Fibroblast of pulmonary artery (primary cell): ENCODE measurements at regions not wholly inside any gene's neighbourhood (a gene's known extent, or its start where the extent isn't known, plus 50 kb on each side); places are given as distances from the start of the nearest gene placed in this dataset.

Experiments used
- DNase-seq: peaks from one replicate; pipeline ENCODE4 v3.0.0-alpha.2; 2010; ENCODE audit warnings: low read depth
- H3K4me3 ChIP-seq: replicated peaks from 2 replicates; pipeline ENCODE4 v1.5.1; 2011; ENCODE audit warnings: low read depth, mild to moderate bottlenecking, control low read depth, low read length, moderate library complexity
- TF ChIP-seq, protein P1 (sequence below): IDR thresholded peaks from 2 replicates; pipeline ENCODE4 v1.5.1; 2011; ENCODE audit warnings: mild to moderate bottlenecking, control low read depth, low read length, inconsistent platforms; ENCODE audit errors: missing control alignments

DNA sequence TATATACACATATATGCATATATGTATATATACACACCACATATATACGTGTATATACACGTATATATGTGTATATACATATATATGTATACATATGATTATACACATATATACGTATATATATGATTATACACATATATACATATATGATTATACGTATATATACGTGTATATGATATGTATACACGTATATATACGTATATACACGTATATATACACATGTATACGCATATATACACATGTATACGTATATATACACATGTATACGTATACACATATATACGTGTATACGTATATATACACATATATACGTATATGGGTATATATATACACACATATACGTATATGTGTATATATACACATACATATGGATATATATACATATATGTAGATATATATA lies 62.1 kb upstream of the HMGXB4 start:
- no peak overlapping the region for H3K4me3 ChIP-seq
- no peak for DNase-seq
- TF ChIP-seq, protein P1, sequence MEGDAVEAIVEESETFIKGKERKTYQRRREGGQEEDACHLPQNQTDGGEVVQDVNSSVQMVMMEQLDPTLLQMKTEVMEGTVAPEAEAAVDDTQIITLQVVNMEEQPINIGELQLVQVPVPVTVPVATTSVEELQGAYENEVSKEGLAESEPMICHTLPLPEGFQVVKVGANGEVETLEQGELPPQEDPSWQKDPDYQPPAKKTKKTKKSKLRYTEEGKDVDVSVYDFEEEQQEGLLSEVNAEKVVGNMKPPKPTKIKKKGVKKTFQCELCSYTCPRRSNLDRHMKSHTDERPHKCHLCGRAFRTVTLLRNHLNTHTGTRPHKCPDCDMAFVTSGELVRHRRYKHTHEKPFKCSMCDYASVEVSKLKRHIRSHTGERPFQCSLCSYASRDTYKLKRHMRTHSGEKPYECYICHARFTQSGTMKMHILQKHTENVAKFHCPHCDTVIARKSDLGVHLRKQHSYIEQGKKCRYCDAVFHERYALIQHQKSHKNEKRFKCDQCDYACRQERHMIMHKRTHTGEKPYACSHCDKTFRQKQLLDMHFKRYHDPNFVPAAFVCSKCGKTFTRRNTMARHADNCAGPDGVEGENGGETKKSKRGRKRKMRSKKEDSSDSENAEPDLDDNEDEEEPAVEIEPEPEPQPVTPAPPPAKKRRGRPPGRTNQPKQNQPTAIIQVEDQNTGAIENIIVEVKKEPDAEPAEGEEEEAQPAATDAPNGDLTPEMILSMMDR, result no peak

DNA sequence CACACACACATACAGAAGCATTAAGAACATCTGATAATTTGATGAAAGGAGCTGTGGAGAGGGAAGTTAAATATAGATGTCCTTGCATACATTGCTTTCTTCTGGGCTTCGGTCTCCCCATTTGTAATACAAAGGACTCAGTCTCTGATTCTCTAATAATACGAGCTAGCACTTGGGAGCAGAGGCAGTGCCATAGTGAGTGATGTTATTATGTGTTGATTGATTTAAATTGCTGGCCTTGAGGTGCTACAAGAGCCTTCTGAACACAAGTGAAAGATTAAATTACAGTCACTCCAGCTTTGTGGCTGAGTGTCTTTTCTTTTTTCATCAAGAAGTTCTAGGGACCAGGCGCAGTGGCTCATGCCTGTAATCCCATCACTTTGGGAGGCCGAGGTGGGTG lies 61.5 kb upstream of the HMGXB4 start:
- TF ChIP-seq, protein P1, result no peak
- H3K4me3 ChIP-seq, result no peak overlapping the region
- no peak for DNase-seq

DNA sequence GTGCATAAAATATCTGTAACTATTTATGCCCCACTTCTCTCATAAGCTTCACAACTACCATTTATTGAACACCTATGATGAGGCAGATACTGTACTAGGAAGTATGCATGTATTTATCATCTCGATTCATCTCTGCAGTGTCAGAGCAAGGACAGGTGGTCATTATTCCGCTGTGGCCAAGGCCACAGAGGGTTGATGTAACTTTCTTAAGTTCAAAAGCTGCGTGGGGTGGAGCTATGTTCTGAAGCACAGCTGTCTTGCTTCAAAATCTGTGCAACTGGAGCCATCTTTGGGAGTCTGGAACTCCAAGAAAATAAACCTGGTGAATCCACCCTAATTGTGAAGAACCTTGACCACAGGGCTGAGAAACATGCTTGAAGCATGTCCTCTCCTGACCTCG lies 60.2 kb upstream of the HMGXB4 start:
- TF ChIP-seq, protein P1, result no peak

DNA sequence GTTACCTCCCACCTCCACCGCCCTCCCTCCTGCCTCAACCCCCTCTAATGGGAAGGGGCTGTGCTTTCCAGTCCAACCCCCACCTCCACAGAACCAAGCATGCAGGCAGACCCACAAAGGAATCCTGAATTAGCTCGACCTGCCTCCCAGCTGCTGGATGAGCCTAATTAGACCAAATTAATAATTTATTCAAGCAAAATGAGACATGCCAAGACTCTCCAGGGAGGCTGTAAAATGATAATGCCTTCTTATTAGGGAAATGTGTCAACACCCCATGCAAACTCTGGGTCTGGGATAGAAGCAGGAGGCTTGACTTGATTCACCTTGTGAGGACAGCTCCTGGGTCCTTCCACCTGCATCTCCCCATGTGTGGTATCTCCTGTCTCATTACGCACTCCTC lies 59.4 kb upstream of the HMGXB4 start:
- DNase-seq, result no peak
- TF ChIP-seq, protein P1, result no peak
- no peak overlapping the region for H3K4me3 ChIP-seq

More for the DNA sequence above, 60.2 kb upstream of the HMGXB4 start:
- H3K4me3 ChIP-seq, result no peak overlapping the region
- DNase-seq, result no peak

DNA sequence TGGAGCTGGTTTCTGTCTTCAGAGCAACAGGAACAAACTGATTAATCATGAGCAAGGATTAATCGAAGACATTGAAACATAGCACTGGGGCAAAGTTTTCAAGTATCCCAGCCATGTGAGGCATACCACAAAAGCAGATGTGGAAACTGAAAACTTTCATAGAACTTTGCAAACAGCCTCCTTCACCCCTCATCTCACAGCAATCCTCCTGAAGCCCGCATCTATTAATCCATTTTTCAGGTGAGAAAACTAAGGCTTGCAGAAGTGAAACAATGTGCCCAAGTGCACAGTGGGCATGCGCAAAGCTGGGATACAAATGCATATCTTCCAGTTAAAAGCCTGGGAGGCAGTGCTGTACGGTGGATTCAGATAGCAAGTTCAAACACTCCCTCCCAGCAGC lies 58.6 kb upstream of the HMGXB4 start:
- no peak overlapping the region for H3K4me3 ChIP-seq
- no peak for DNase-seq
- TF ChIP-seq, protein P1, result no peak

DNA sequence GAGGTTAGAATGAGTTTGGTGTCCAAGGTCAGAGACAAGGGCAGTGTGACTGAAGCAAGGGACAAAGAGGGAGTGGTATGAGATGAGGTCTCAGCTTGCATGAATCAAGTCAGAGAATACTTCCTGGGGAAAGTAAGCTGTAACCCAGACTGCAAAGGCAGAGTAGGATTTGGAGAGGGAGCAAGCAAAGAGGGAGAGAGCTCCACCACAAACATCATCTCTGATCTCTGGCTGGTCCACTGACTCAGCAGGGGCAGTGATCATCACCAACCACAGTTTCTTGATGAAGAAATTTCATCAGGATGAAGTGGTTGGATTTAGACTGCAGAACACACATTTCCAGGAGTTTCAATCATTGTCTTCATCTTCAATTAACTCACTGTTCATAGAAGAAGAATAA lies 54.9 kb upstream of the HMGXB4 start:
- no peak overlapping the region for H3K4me3 ChIP-seq
- TF ChIP-seq, protein P1, result no peak
- DNase-seq, result no peak

DNA sequence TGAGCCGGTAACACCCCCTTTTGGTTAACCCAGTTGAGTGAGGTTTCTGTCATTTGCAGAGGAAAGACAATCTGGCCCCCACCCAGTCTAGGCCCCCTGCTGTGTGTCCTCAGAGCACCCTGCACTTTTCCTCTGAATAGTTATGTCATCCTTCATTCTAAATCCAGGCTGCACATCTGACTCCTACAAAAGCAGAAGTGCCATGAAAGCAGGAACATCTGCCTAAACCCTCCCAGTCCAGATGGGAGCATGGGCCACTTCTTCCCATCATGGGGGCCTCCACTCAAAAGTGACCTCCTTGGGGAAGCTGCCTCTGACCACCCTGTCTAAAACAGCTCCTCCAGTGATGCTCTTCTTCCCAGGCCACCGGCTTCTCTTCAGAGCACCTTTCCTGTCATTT lies 53.7 kb upstream of the HMGXB4 start:
- TF ChIP-seq, protein P1, result no peak
- DNase-seq, result no peak

More for the DNA sequence above, 53.7 kb upstream of the HMGXB4 start:
- no peak overlapping the region for H3K4me3 ChIP-seq
